H9 (cell line): ENCODE measurements at regions not wholly inside any gene's neighbourhood (a gene's known extent, or its start where the extent isn't known, plus 50 kb on each side); places are given as distances from the start of the nearest gene placed in this dataset.

Source experiments
- DNase-seq: peaks from one replicate; pipeline ENCODE4 v3.0.0-alpha.2; 2017
- H2AFZ ChIP-seq: one replicate; pipeline ENCODE4 v1.6.1; 2013; ENCODE audit warnings: mild to moderate bottlenecking, low read length, control low read depth, moderate library complexity
- H2AK5ac ChIP-seq: 2 replicates; pipeline ENCODE4 v1.6.1; 2013; ENCODE audit warnings: low read length, control low read depth, mixed read lengths; ENCODE audit not compliant: insufficient read length
- H2BK120ac ChIP-seq: one replicate; pipeline ENCODE4 v1.6.1; 2013; ENCODE audit warnings: low read depth, mild to moderate bottlenecking, low read length, control low read depth, inconsistent platforms; ENCODE audit not compliant: poor library complexity, severe bottlenecking
- H2BK12ac ChIP-seq: 2 replicates; pipeline ENCODE4 v1.6.1; 2013; ENCODE audit warnings: low read length, control low read depth, mixed read lengths, low read depth; ENCODE audit not compliant: insufficient read length
- H2BK15ac ChIP-seq: 2 replicates; pipeline ENCODE4 v1.6.1; 2013; ENCODE audit warnings: low read depth, low read length, control low read depth
- H2BK20ac ChIP-seq: one replicate; pipeline ENCODE4 v1.6.1; 2013; ENCODE audit warnings: low read depth, mild to moderate bottlenecking, low read length, control low read depth, inconsistent platforms; ENCODE audit not compliant: poor library complexity, severe bottlenecking
- H2BK5ac ChIP-seq: 2 replicates; pipeline ENCODE4 v1.6.1; 2013; ENCODE audit warnings: low read length, control low read depth, mixed read lengths; ENCODE audit not compliant: insufficient read length
- H3K14ac ChIP-seq: 2 replicates; pipeline ENCODE4 v1.6.1; 2013; ENCODE audit warnings: low read length, control low read depth; ENCODE audit not compliant: insufficient read depth
- H3K18ac ChIP-seq: 2 replicates; pipeline ENCODE4 v1.6.1; 2013; ENCODE audit warnings: low read depth, mild to moderate bottlenecking, mixed read lengths, low read length, control low read depth; ENCODE audit not compliant: insufficient read length
- H3K23ac ChIP-seq: 2 replicates; pipeline ENCODE4 v1.6.1; 2013; ENCODE audit warnings: low read length, control low read depth, mixed read lengths, low read depth; ENCODE audit not compliant: insufficient read length
- H3K23me2 ChIP-seq: 2 replicates; pipeline ENCODE4 v1.6.1; 2013; ENCODE audit warnings: low read depth, mild to moderate bottlenecking, mixed read lengths, low read length, control low read depth; ENCODE audit not compliant: insufficient read length, poor library complexity, severe bottlenecking
- H3K27ac ChIP-seq: 2 replicates; pipeline ENCODE4 v1.5.1; 2013; ENCODE audit warnings: low read length, control low read depth, mixed read lengths, low read depth; ENCODE audit not compliant: insufficient read length
- H3K27me3 ChIP-seq: 2 replicates; pipeline ENCODE4 v1.6.1; 2013; ENCODE audit warnings: low read length, control low read depth, inconsistent platforms; ENCODE audit not compliant: insufficient read depth
- H3K4ac ChIP-seq: 2 replicates; pipeline ENCODE4 v1.6.1; 2013; ENCODE audit warnings: low read depth, mild to moderate bottlenecking, control low read depth, inconsistent platforms, low read length, moderate library complexity
- H3K4me1 ChIP-seq: 2 replicates; pipeline ENCODE4 v1.6.1; 2013; ENCODE audit warnings: low read length, control low read depth, inconsistent platforms; ENCODE audit not compliant: insufficient read depth
- H3K4me2 ChIP-seq: 2 replicates; pipeline ENCODE4 v1.6.1; 2013; ENCODE audit warnings: low read length, control low read depth, mixed read lengths; ENCODE audit not compliant: insufficient read length, insufficient read depth
- H3K56ac ChIP-seq: 2 replicates; pipeline ENCODE4 v1.6.1; 2013; ENCODE audit warnings: low read depth, mild to moderate bottlenecking, mixed read lengths, low read length, control low read depth; ENCODE audit not compliant: insufficient read length
- H3K79me1 ChIP-seq: 2 replicates; pipeline ENCODE4 v1.6.1; 2013; ENCODE audit warnings: low read depth, mild to moderate bottlenecking, moderate library complexity, low read length, control low read depth, inconsistent platforms; ENCODE audit not compliant: insufficient read depth, poor library complexity, severe bottlenecking
- H3K79me2 ChIP-seq: 2 replicates; pipeline ENCODE4 v1.6.1; 2013; ENCODE audit warnings: low read length, control low read depth, inconsistent platforms; ENCODE audit not compliant: insufficient read depth
- H3K9ac ChIP-seq: 2 replicates; pipeline ENCODE4 v1.6.1; 2013; ENCODE audit warnings: low read length, control low read depth, mixed read lengths; ENCODE audit not compliant: insufficient read length; ENCODE audit errors: extremely low read depth
- H3K9me3 ChIP-seq: one replicate; pipeline ENCODE4 v1.6.1; 2013; ENCODE audit warnings: low read depth, low read length, inconsistent platforms; ENCODE audit not compliant: control insufficient read depth
- H3T11ph ChIP-seq: one replicate; pipeline ENCODE4 v1.6.1; 2013; ENCODE audit warnings: mild to moderate bottlenecking, low read length, control low read depth, inconsistent platforms
- H4K20me1 ChIP-seq: one replicate; pipeline ENCODE4 v1.6.1; 2013; ENCODE audit not compliant: control insufficient read depth, insufficient read length, insufficient read depth
- H4K5ac ChIP-seq: 2 replicates; pipeline ENCODE4 v1.6.1; 2013; ENCODE audit warnings: low read depth, mild to moderate bottlenecking, mixed read lengths, low read length, control low read depth; ENCODE audit not compliant: insufficient read length
- H4K8ac ChIP-seq: replicated peaks from 2 replicates; pipeline ENCODE4 v1.6.1; 2013; ENCODE audit warnings: low read length, control low read depth, mixed read lengths, low read depth; ENCODE audit not compliant: insufficient read length
- H4K91ac ChIP-seq: 2 replicates; pipeline ENCODE4 v1.6.1; 2013; ENCODE audit warnings: low read depth, mild to moderate bottlenecking, moderate library complexity, mixed read lengths, low read length, control low read depth; ENCODE audit not compliant: insufficient read length
- H3K27ac Mint-ChIP-seq, 3 experiments: 2 replicates in 2 of 3; 3 replicates in 1 of 3; pipeline ENCODE4 v1.8.0; 2020 to 2021; ENCODE audit warnings: mixed read lengths in 3 of 3, mild to moderate bottlenecking in 1 of 3, moderate library complexity in 1 of 3
- H3K27me3 Mint-ChIP-seq: 2 replicates; pipeline ENCODE4 v1.8.0; 2021; ENCODE audit warnings: low read depth, mild to moderate bottlenecking, moderate library complexity, mixed read lengths
- H3K36me3 Mint-ChIP-seq, 3 experiments: 2 replicates in 2 of 3; 3 replicates in 1 of 3; pipeline ENCODE4 v1.8.0; 2020 to 2021; ENCODE audit warnings: low read depth in 3 of 3, mixed read lengths in 3 of 3; ENCODE audit not compliant: insufficient read depth in 1 of 3
- H3K4me1 Mint-ChIP-seq, 2 experiments: 2 replicates each; pipeline ENCODE4 v1.8.0; 2020; ENCODE audit warnings: mixed read lengths in 2 of 2
- H3K4me3 Mint-ChIP-seq, 2 experiments: 2 replicates in 1 of 2; 3 replicates in 1 of 2; pipeline ENCODE4 v1.8.0; 2020 to 2021; ENCODE audit warnings: mild to moderate bottlenecking in 2 of 2, mixed read lengths in 2 of 2, moderate library complexity in 1 of 2
- H3K9me3 Mint-ChIP-seq, 2 experiments: 2 replicates in 1 of 2; 3 replicates in 1 of 2; pipeline ENCODE4 v1.8.0; 2020; ENCODE audit warnings: mild to moderate bottlenecking in 2 of 2, mixed read lengths in 2 of 2, moderate library complexity in 1 of 2
- CTCF ChIP-seq: fragments of 200-600 bp; sonication (generic); conservative IDR thresholded peaks from 3 replicates; pipeline ENCODE4 v1.8.0; 2021; ENCODE audit warnings: antibody characterized with exemption, mild to moderate bottlenecking
- WGBS: extraction: QIAGEN DNeasy Blood & Tissue Kit; methylation state at CpG from one replicate; pipeline ENCODE4 v1.1.7; 2013; ENCODE audit warnings: missing lambda C conversion rate, low lambda C conversion rate, mixed read lengths; ENCODE audit not compliant: insufficient read length; ENCODE audit errors: extremely low coverage; 5-methylcytosine and 5-hydroxymethylcytosine counted together

- Histone ChIP-seq H3K23me2 (no peaks in the 10 kb centered on the region), H2AFZ (no peak overlapping the region), H3K9ac (no peak overlapping the region), H2BK120ac (no peak overlapping the region), H4K5ac (no peak overlapping the region), H3T11ph (no peak overlapping the region), H4K8ac (no peak overlapping the region), H3K27me3 (no peaks in the 10 kb centered on the region), H3K56ac (no peak overlapping the region), H4K91ac (no peak overlapping the region), H3K79me2 (no peaks in the 10 kb centered on the region), H2BK20ac (no peak overlapping the region), H3K79me1 (no peaks in the 10 kb centered on the region), H4K20me1 (no peaks in the 10 kb centered on the region), H3K23ac (no peak overlapping the region), H3K18ac (no peak overlapping the region), H2BK15ac (no peak overlapping the region), H3K14ac (no peak overlapping the region), H2BK12ac (no peak overlapping the region), H2AK5ac (no peak overlapping the region), H3K4me2 (no peak overlapping the region), H3K4ac (no peak overlapping the region), H3K4me1 (no peaks in the 10 kb centered on the region), H3K9me3 (no peaks in the 10 kb centered on the region), H2BK5ac (no peak overlapping the region), H3K27ac (no peak overlapping the region)
- peaks cover 7 to 8% of the 10 kb centered on the region in 2 experiments for H3K4me1 Mint-ChIP-seq
- no peak overlapping the region; a peak in 1 of 7 replicates for H3K27ac Mint-ChIP-seq
- H3K9me3 Mint-ChIP-seq: no peaks in the 10 kb centered on the region
- peaks cover under 1% of the 10 kb centered on the region; the same call in 1 of the 2 replicates for H3K27me3 Mint-ChIP-seq
- no peak for DNase-seq
- TF ChIP-seq CTCF: no peak
- no peaks in the 10 kb centered on the region for H3K36me3 Mint-ChIP-seq
- no peak overlapping the region for H3K4me3 Mint-ChIP-seq
- no CpG with 5 or more reads among the region's 1 CpG for WGBS
Measured at GRCh38 chr5:127236254-127236653, 54.3 kb upstream of the MEGF10 start.
